Spleen (tissue), 11 donors: ENCODE measurements at regions not wholly inside any gene's neighbourhood (a gene's known extent, or its start where the extent isn't known, plus 50 kb on each side); places are given as distances from the start of the nearest gene placed in this dataset.

Experiments used
- DNase-seq: peaks from one replicate; pipeline ENCODE4 v3.0.0-alpha.2; 2020
- H3K27ac ChIP-seq, 8 donors: fragments of 200-600 bp; sonication (generic) in 7 of 8; 1 replicate in 4 of 8; 2 replicates in 4 of 8; pipeline versions ENCODE4 v1.5.0 to v1.8.0; 2016 to 2021; ENCODE audit warnings: inconsistent platforms in 4 of 8, mild to moderate bottlenecking in 4 of 8, moderate library complexity in 1 of 8
- H3K27me3 ChIP-seq, 7 donors: fragments of 200-600 bp; sonication (generic) in 6 of 7; replicated peaks in 1 of 7; 1 replicate in 4 of 7; 2 replicates in 3 of 7; pipeline versions ENCODE4 v1.5.0 to v1.8.0; 2016 to 2021; ENCODE audit warnings: inconsistent platforms in 3 of 7, mild to moderate bottlenecking in 1 of 7
- H3K36me3 ChIP-seq, 6 donors: fragments of 200-600 bp; sonication (generic) in 5 of 6; 1 replicate in 4 of 6; 2 replicates in 2 of 6; pipeline versions ENCODE4 v1.5.0 to v1.8.0; 2016 to 2021; ENCODE audit warnings: inconsistent platforms in 2 of 6
- H3K4me1 ChIP-seq, 6 donors: fragments of 200-600 bp; sonication (generic) in 5 of 6; 1 replicate in 3 of 6; 2 replicates in 3 of 6; pipeline versions ENCODE4 v1.5.0 to v1.8.0; 2016 to 2021; ENCODE audit warnings: inconsistent platforms in 3 of 6
- H3K4me3 ChIP-seq, 8 donors: fragments of 200-600 bp; sonication (generic) in 7 of 8; 1 replicate in 4 of 8; 2 replicates in 4 of 8; pipeline versions ENCODE4 v1.5.0 to v1.8.0; 2016 to 2021; ENCODE audit warnings: inconsistent platforms in 4 of 8, mild to moderate bottlenecking in 4 of 8, moderate library complexity in 2 of 8
- H3K9me3 ChIP-seq, 8 donors: fragments of 200-600 bp; sonication (generic) in 7 of 8; 1 replicate in 4 of 8; 2 replicates in 4 of 8; pipeline versions ENCODE4 v1.5.0 to v1.8.0; 2016 to 2021; ENCODE audit warnings: inconsistent platforms in 4 of 8
- POLR2A ChIP-seq, 3 donors: fragments of 450-650 bp; IDR thresholded peaks; one replicate each; pipeline ENCODE4 v1.5.1; 2017; ENCODE audit warnings: antibody characterized with exemption in 3 of 3, mild to moderate bottlenecking in 1 of 3
- POLR2AphosphoS5 ChIP-seq, 3 donors: sonication (generic); formaldehyde crosslinking; IDR thresholded peaks; one replicate each; pipeline ENCODE4 v1.5.1; 2017; ENCODE audit warnings: antibody characterized with exemption in 3 of 3
- WGBS, 5 donors: extraction: QIAGEN DNeasy Blood & Tissue Kit in 3 of 5; methylation state at CpG; one replicate each; pipeline versions ENCODE4 v1.1.5 to v1.1.7; 2013 to 2018; 5-methylcytosine and 5-hydroxymethylcytosine counted together
- intact Hi-C: fragments of 100-400 bp; cut with DNase I; formaldehyde crosslinking; loops from one replicate; pipeline ENCODE4 v1.15.0; 2023; ENCODE audit warnings: low total_unique reads
- TF ChIP-seq, protein P1 (sequence below), 11 experiments: fragments of 200-600 bp in 7 of 11; fragments of 450-650 bp in 4 of 11; sonication (generic) in 4 of 11; IDR thresholded peaks in 8 of 11; conservative IDR thresholded peaks in 3 of 11; 1 replicate in 7 of 11; 2 replicates in 4 of 11; pipeline versions ENCODE4 v1.4.0 to v1.8.0; 2016 to 2021; ENCODE audit warnings: antibody characterized with exemption in 11 of 11, inconsistent platforms in 4 of 11, mild to moderate bottlenecking in 1 of 11
- donor health status: healthy with polysubstance abuse.
- donor health status: DM: no; HTN: no; CAD: no; lungs with moderate emphysema.
- donor health status: DM: no; HTN: no; CAD: no.
- donor health status: Bipolar disorder and iron deficiency.
- donor health status: healthy.
- donor health status: DM: no; HTN: no; CAD: no.
- donor health status: DM: yes; HTN: yes; CAD: no.

DNA sequence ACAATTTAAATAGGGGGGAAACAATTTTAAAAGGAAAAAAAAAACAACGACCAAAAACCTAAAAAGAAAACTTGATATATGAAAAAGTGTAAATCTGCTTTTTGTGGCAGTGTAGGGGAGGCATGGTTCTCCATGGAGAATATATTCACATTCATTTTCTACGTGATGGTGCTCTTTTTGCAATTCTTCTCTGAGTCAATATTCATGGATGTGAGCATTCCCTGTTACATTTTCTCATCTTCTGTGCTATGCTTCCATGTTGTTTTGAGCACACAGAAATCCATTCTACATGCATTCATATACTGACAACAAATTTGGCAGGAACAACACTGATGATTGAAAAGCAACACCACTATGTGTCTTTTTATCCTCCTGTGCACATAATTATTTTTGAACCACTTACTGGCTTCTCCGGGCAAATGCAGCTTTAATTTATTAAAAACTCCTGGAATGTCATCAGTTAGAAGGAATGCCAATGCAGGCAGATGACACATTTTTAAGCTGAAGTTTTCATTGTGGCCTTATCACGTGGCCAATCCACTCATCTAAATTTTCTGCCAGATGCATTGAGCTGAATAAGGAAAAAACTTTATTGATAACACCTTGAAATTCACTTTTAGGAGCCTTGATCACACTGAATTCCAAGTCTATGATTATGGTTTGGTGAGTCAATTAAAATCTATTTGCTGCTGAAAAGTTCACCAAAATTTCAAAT lies 590.6 kb downstream of the NUF2 start:
- 60 to 83% (median 70%) methylated on average over 4 of the region's 4 CpGs for WGBS, 5 donors
- Histone ChIP-seq H3K27ac (no peak overlapping the region), H3K4me3 (no peak overlapping the region), H3K36me3 (no peaks in the 10 kb centered on the region), H3K4me1 (no peaks in the 10 kb centered on the region), H3K27me3 (no peaks in the 10 kb centered on the region), H3K9me3 (peaks cover 0 to 23% (median 16%) of the 10 kb centered on the region in 8 donors)
- TF ChIP-seq POLR2A (IDR thresholded peaks at IDR 0.05): no peak
- TF ChIP-seq, protein P1, sequence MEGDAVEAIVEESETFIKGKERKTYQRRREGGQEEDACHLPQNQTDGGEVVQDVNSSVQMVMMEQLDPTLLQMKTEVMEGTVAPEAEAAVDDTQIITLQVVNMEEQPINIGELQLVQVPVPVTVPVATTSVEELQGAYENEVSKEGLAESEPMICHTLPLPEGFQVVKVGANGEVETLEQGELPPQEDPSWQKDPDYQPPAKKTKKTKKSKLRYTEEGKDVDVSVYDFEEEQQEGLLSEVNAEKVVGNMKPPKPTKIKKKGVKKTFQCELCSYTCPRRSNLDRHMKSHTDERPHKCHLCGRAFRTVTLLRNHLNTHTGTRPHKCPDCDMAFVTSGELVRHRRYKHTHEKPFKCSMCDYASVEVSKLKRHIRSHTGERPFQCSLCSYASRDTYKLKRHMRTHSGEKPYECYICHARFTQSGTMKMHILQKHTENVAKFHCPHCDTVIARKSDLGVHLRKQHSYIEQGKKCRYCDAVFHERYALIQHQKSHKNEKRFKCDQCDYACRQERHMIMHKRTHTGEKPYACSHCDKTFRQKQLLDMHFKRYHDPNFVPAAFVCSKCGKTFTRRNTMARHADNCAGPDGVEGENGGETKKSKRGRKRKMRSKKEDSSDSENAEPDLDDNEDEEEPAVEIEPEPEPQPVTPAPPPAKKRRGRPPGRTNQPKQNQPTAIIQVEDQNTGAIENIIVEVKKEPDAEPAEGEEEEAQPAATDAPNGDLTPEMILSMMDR (IDR thresholded peaks at IDR 0.05 in 8 of 11, conservative IDR thresholded peaks at IDR 0.05 in 3 of 11): no peak
- no peak for TF ChIP-seq POLR2AphosphoS5 (IDR thresholded peaks at IDR 0.05)
- intact Hi-C loops: no loop called here
- DNase-seq: no peak

DNA sequence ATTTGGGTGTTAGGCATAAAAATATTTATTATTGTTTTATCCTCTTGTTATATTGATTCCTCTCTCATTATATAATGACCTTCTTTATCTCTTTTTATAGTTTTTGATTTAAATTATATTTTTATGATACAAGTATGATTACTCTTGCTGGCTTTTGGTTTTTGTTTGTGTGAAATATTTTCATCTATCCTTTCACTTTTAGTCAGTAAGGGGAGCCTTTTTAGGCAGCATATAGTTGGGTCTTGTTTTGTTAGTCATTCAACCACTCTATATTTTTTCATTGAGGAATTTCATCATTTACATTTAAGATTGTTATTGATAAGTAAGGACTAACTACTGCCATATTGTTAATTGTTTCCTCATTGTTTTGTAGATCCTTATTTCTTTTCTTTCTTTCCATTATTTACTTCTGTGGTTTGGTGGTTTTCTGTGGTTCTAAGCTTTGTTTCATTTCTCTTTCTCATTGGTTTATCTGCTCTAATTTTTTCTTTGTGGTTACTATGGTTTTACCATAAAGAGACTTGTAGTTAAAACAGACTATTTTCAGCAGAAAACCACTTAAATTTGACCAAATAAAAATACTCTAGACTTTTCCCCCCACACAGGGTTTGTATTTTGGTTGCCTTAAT lies 593.1 kb downstream of the NUF2 start:
- Histone ChIP-seq H3K9me3 (peaks cover 0 to 3% (median 0%) of the 10 kb centered on the region in 8 donors), H3K4me3 (no peak overlapping the region), H3K36me3 (no peaks in the 10 kb centered on the region), H3K27ac (no peak overlapping the region), H3K27me3 (no peaks in the 10 kb centered on the region), H3K4me1 (no peaks in the 10 kb centered on the region)
- intact Hi-C loops: no loop called here
- TF ChIP-seq, protein P1 (IDR thresholded peaks at IDR 0.05 in 8 of 11, conservative IDR thresholded peaks at IDR 0.05 in 3 of 11): no peak
- no peak for DNase-seq

DNA sequence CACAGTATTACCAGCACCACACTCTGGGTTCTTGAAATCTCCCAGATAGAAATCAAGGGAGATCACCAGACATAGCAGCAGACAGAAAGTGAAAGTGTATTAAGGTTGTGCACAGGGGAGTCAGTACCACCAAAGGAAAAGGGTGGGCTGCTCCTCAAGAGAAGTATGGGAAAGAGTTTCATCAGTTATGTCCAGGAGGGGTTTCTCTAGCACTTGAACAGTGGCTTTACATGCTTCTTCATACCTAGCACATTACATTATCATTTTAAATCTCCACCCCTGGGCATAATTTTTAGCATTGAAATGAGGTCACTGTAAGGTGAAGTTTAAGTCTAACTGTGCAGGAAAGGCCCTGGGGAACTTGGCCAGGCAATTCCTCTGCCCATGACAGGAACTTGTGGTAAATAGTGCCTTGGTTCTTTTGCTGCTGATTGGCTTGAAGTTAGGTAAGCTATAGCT lies 601.0 kb downstream of the NUF2 start:
- H3K4me3 ChIP-seq: no peak overlapping the region
- no peak for DNase-seq
- H3K4me1 ChIP-seq: no peaks in the 10 kb centered on the region
- H3K9me3 ChIP-seq: no peaks in the 10 kb centered on the region
- H3K27ac ChIP-seq: no peak overlapping the region
- TF ChIP-seq, protein P1 (IDR thresholded peaks at IDR 0.05 in 8 of 11, conservative IDR thresholded peaks at IDR 0.05 in 3 of 11): no peak
- TF ChIP-seq POLR2A (IDR thresholded peaks at IDR 0.05): no peak
- no peak for TF ChIP-seq POLR2AphosphoS5 (IDR thresholded peaks at IDR 0.05)
- no peaks in the 10 kb centered on the region for H3K36me3 ChIP-seq
- intact Hi-C loops: no loop called here
- no peaks in the 10 kb centered on the region for H3K27me3 ChIP-seq

DNA sequence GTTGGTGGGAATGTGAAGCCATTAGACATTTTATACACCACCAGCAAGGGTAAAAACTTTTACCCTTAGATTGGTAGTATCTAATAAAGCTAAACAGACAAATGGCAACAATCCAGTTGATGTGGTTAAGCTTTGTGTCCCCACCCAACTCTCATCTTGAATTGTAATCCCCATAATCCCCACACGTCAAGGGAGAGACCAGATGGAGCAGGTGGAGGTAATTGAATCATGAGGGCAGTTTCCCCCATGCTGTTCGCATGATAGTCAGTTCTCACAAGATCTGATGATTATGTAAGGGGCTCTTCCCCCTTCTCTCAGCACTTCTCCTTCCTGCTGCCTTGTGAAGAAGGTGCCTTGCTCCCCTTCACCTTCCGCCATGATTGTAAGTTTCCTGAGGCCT lies 602.3 kb downstream of the NUF2 start:
- Histone ChIP-seq H3K9me3 (no peaks in the 10 kb centered on the region), H3K4me3 (no peak overlapping the region), H3K4me1 (no peaks in the 10 kb centered on the region), H3K27me3 (no peaks in the 10 kb centered on the region), H3K36me3 (no peaks in the 10 kb centered on the region), H3K27ac (no peak overlapping the region)
- intact Hi-C loops: no loop called here
- DNase-seq: no peak
- no peak for TF ChIP-seq POLR2A (IDR thresholded peaks at IDR 0.05)
- no peak for TF ChIP-seq POLR2AphosphoS5 (IDR thresholded peaks at IDR 0.05)
- TF ChIP-seq, protein P1 (IDR thresholded peaks at IDR 0.05 in 8 of 11, conservative IDR thresholded peaks at IDR 0.05 in 3 of 11): no peak
- WGBS, 5 donors: 52 to 86% (median 77%) methylated on average over 3 of the region's 3 CpGs
